ENCODE measurements at regions not wholly inside any gene's neighbourhood (a gene's known extent, or its start where the extent isn't known, plus 50 kb on each side); places are given as distances from the start of the nearest gene placed in this dataset.

DNA sequence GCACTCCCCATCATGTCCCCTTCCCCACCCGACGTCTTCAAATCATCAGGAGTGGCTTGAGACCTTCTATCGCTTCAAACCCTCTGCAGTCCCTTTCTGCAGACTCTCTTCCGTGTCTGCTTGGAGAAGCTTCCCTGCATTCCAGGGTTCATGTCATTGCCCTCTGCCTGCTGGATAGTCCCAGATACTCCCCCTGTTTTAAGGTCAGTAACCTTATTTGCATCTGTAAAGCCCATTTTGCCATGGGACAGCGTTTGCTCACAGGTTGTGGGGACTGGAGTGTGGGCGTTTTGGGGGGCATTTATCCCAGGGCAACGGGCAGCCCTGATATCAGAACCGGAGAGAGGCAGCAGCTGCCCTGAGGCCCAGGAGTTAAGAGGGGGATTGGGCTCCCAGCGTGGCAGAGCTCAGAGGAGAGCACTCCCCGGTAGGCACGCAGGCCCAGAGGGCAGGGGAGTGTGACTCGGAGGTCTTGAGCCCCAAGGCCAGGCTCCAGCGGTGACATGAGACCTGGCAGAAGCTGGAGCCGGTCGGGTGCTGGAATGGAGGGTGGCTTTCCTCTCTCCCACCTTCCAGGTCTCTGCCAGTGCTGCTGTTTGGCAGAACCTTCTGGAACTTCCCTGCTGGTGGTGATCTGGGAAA lies 73.8 kb downstream of the RTP5 start:
- TF ChIP-seq, protein P1, sequence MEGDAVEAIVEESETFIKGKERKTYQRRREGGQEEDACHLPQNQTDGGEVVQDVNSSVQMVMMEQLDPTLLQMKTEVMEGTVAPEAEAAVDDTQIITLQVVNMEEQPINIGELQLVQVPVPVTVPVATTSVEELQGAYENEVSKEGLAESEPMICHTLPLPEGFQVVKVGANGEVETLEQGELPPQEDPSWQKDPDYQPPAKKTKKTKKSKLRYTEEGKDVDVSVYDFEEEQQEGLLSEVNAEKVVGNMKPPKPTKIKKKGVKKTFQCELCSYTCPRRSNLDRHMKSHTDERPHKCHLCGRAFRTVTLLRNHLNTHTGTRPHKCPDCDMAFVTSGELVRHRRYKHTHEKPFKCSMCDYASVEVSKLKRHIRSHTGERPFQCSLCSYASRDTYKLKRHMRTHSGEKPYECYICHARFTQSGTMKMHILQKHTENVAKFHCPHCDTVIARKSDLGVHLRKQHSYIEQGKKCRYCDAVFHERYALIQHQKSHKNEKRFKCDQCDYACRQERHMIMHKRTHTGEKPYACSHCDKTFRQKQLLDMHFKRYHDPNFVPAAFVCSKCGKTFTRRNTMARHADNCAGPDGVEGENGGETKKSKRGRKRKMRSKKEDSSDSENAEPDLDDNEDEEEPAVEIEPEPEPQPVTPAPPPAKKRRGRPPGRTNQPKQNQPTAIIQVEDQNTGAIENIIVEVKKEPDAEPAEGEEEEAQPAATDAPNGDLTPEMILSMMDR (conservative IDR thresholded peaks at IDR 0.05): no peak
- no peak for TF ChIP-seq ZFX (IDR thresholded peaks at IDR 0.05)
- no peak overlapping the region for H3K27ac ChIP-seq

DNA sequence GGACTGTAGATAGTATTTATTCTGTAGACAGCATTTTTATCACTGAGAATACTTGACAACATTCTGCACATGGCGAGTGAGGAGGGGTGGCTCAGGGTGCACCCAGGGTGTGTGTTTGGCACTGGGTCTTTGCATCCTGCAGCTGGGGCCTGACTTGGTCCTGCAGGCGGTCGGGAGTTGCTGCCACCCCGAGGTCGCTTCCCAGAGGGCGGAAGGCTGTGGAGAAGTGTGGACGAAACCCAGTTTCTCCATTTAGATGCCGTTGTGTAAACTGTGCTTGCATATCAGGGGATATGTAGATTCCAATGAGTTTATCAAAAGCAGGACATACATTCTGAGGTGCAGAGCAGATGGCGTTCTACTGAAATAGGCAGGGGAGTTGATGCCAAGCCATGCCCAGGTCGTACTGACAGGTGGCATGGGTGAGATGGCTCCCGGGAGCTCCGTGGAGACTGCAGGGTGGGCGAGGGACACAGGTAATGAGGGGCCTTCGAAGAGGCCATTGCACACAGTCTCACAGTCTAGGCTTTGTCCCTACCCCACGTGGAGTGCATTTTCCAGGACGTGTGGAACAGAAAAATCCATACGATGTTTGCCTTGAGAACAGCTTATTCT lies 74.5 kb downstream of the RTP5 start:
- no peak for TF ChIP-seq ZFX (IDR thresholded peaks at IDR 0.05)
- TF ChIP-seq, protein P1 (conservative IDR thresholded peaks at IDR 0.05): no peak
- H3K27ac ChIP-seq: no peak overlapping the region

DNA sequence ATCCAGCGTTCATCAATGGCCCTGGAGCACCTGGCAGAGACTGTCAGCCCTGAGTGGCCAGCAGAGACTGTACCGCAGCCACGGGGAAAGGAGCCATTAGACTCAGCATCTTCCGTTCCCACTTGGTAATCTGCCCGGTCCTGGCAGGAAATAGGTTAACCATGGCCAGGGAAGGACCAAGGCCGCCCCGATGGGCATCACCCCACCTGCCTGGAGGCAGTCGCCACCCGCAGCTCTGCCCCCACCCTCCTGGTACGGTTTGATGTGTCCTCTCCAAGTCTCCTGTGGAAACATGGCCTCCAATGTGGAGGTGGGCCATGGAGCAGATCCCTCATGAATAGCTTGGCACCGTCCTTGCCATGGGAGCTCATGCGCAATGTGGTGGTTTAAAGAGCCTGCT lies 75.3 kb downstream of the RTP5 start:
- H3K27ac ChIP-seq: no peak overlapping the region
- TF ChIP-seq, protein P1 (conservative IDR thresholded peaks at IDR 0.05): no peak

DNA sequence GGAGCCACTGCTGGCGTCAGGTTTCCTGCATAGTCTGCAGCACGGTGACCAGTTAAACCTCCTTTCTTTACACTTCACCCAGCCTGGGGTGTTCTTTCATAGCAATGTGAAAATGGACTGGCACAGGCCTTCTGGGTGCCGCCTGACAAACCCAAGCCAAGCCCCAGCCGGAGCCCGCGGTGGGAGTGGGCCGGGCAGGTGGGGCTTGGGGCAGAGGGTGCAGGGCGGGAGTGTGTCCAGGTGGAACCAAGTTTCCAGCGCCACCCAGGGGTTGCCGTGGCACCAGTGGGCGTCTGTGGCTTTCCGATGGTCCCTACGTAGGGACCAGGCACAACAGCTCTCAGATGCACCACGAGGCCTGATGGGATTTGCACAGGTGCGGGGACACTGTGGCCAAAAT lies 75.8 kb downstream of the RTP5 start:
- no peak overlapping the region for H3K27ac ChIP-seq
- TF ChIP-seq ZFX (IDR thresholded peaks at IDR 0.05): no peak
- TF ChIP-seq, protein P1 (conservative IDR thresholded peaks at IDR 0.05): no peak

DNA sequence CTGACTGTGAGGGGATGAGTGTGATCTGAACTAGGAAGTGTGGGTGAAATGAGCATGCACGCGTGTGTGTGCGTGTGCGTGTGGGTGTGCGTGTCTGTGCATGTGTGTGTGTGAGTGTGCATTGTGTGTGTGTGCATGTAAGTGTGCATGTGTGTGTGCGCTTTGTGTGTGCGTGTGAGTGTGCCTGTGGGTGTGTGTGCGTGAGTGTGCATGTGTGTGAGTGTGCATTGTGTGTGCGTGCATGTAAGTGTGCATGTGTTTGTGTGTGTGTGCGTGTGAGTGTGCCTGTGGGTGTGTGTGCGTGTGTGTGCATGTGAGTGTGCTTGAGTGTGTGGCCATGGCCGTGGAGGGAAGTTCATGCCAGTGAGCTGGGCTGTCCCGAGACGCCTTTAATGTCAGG lies 76.3 kb downstream of the RTP5 start:
- no peak overlapping the region for H3K27ac ChIP-seq
- TF ChIP-seq, protein P1 (conservative IDR thresholded peaks at IDR 0.05): no peak
- TF ChIP-seq ZFX (IDR thresholded peaks at IDR 0.05): no peak

DNA sequence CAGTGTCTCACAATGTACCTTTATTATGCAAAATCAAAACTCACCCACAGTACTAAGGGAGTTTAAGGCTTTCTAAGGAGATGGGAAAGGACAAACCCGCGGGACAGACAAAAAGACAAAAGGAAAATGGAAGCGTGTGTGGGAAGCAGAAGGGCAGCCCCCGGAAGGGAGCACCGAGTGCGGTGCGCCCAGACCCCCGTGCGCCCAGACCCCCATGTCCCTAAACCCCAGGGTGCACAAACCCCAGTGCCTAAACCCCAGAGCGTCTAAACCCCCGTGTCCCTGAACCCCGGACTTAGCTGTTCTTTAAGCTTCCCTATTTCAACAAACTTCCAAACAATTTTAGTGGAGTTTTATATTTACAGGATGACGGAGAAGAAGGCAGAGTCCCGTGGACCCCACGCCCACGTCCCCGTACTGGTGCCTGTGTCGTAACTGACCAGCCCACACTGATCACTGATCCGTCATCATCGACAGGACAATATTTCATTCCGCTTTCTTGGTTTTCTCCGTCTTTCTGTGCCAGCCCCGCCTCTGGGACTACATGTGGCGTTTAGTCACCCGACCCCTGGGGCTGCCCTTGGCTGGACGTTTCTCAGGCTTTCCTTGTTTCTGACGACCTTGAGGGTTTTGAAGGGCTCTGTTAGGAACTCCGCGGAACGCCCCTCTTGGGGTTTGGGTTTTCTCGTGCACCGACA lies 76.9 kb downstream of the RTP5 start:
- no peak for TF ChIP-seq ZFX (IDR thresholded peaks at IDR 0.05)
- TF ChIP-seq, protein P1 (conservative IDR thresholded peaks at IDR 0.05): no peak
- no peak overlapping the region for H3K27ac ChIP-seq

DNA sequence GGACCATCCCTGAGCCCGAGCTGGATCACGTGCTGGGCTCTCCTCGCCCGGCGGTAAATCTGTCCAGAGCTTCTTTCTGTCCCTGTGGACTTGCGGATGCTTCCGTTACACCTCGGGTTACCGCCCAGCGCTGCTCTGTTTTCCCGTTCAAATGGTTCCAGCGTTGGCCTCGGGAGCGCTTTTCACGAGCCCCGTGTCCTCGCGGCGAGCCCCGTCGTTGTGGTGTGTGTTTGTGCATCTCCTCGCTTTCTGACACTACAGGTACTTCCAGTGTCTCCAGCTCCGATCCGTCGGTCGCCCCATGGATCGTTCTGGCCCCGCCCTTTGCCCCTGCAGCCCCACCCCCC lies 77.4 kb downstream of the RTP5 start:
- H3K27ac ChIP-seq: no peak overlapping the region
- no peak for TF ChIP-seq ZFX (IDR thresholded peaks at IDR 0.05)
- TF ChIP-seq, protein P1 (conservative IDR thresholded peaks at IDR 0.05): no peak
